ENCODE measurements at regions not wholly inside any gene's neighbourhood (a gene's known extent, or its start where the extent isn't known, plus 50 kb on each side); places are given as distances from the start of the nearest gene placed in this dataset.

DNA sequence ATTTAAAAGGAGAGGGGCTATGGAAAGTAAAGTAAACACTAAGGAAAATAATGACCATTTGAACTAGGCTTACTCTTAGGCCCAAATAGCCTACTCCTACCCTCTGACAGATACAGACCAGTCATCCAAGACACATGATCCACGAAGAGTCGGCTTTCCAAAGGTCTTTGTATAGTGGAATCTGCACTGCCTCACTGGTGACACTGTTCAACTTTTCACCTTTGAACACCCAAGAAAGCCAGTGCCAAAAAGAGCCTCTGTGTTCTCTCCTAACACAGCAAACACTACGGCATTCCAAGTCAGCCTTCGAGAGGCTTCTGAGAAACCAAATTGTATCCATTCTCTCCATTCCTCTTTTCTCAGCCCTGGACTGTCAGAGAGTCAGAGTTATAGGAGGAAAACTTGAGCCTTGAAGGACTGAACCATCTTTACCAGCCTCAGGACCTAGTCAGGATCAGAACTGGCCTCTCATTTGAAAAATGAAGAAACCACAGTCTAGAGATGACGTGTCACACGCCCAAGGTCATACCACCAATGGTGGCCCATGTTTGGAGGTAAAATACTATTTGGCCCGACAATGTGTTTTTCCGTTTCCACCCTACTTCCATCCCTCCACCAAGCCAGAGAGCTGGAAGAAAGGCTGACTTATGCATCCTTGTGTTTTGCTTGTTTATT is 267.4 kb upstream of the ACVR2A start:
- TF ChIP-seq POLR2A (IDR thresholded peaks at IDR 0.05): no peak
- TF ChIP-seq, protein P1, sequence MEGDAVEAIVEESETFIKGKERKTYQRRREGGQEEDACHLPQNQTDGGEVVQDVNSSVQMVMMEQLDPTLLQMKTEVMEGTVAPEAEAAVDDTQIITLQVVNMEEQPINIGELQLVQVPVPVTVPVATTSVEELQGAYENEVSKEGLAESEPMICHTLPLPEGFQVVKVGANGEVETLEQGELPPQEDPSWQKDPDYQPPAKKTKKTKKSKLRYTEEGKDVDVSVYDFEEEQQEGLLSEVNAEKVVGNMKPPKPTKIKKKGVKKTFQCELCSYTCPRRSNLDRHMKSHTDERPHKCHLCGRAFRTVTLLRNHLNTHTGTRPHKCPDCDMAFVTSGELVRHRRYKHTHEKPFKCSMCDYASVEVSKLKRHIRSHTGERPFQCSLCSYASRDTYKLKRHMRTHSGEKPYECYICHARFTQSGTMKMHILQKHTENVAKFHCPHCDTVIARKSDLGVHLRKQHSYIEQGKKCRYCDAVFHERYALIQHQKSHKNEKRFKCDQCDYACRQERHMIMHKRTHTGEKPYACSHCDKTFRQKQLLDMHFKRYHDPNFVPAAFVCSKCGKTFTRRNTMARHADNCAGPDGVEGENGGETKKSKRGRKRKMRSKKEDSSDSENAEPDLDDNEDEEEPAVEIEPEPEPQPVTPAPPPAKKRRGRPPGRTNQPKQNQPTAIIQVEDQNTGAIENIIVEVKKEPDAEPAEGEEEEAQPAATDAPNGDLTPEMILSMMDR (IDR thresholded peaks at IDR 0.05): no peak

Measured in Peyer's patch (tissue), 4 donors.